HepG2 (cell line): ENCODE measurements at regions not wholly inside any gene's neighbourhood (a gene's known extent, or its start where the extent isn't known, plus 50 kb on each side); places are given as distances from the start of the nearest gene placed in this dataset.

Experiments
- ATAC-seq: fragments of 200-7000 bp; cut with Tn5 transposase; 3 replicates; pipeline ENCODE4 v1.9.1; 2020; ENCODE audit warnings: mild to moderate bottlenecking, moderate library complexity
- BruUV-seq: library from RNA; stranded (reverse); fragments of 400-500 nt; replicated peaks from 2 replicates; lab custom pipeline; 2021; lab: Mats Ljungman, UMichigan
- CTCF ChIA-PET: fragments of 300-600 bp; formaldehyde crosslinking; extraction: SDS; loops from one replicate; lab custom pipeline; 2021; ENCODE audit warnings: low total read pairs, inconsistent platforms, low intra/inter-chr PET ratio; lab: Yijun Ruan, JAX
- POLR2A ChIA-PET: fragments of 350-600 bp; sonication (Branson Sonifier 250); formaldehyde crosslinking; loops from one replicate; lab custom pipeline; 2020; ENCODE audit warnings: antibody characterized with exemption, inconsistent platforms; lab: Yijun Ruan, JAX
- DNase-seq: peaks from one replicate; pipeline ENCODE4 v3.0.0-alpha.2; 2015; ENCODE audit warnings: low spot score
- FAIRE-seq: peaks from 3 replicates; lab custom pipeline; 2011; peaks lifted over from hg19 to GRCh38; lab: Jason Lieb, UNC
- H2AFZ ChIP-seq: one replicate; pipeline ENCODE4 v1.6.1; 2011; ENCODE audit warnings: low read length, inconsistent platforms
- H3K27ac ChIP-seq: fragments of 300-600 bp; 3 replicates; pipeline ENCODE4 v1.8.0; 2011; ENCODE audit warnings: mixed run types, mild to moderate bottlenecking, mixed read lengths, low read length, inconsistent platforms; ENCODE audit not compliant: insufficient read depth; ENCODE audit errors: extremely low read length
- H3K27me3 ChIP-seq, 2 experiments: fragments of 200-600 bp in 1 of 2; 2 replicates in 1 of 2; 3 replicates in 1 of 2; pipeline versions ENCODE4 v1.6.0 to v1.8.0; 2011; ENCODE audit warnings: low read length in 2 of 2, mild to moderate bottlenecking in 2 of 2, moderate library complexity in 2 of 2, inconsistent platforms in 1 of 2; ENCODE audit not compliant: insufficient read depth in 2 of 2, control insufficient read depth in 1 of 2
- H3K36me3 ChIP-seq, 2 experiments: fragments of 200-600 bp in 1 of 2; replicated peaks in 1 of 2; 2 replicates in 1 of 2; 3 replicates in 1 of 2; pipeline versions ENCODE4 v1.5.1 to v1.8.0; 2011; ENCODE audit warnings: low read length in 2 of 2, inconsistent platforms in 1 of 2; ENCODE audit not compliant: insufficient read depth in 2 of 2, control insufficient read depth in 1 of 2
- H3K4me1 ChIP-seq: 2 replicates; pipeline ENCODE4 v1.5.1; 2012; ENCODE audit warnings: low read length, inconsistent platforms; ENCODE audit not compliant: insufficient read depth
- H3K4me2 ChIP-seq: 2 replicates; pipeline ENCODE4 v1.6.0; 2011; ENCODE audit warnings: low read depth, low read length, inconsistent platforms
- H3K4me3 ChIP-seq, 3 experiments: fragments of 200-600 bp in 1 of 3; sonication (generic), shearing (Covaris generic) in 1 of 3; replicated peaks in 1 of 3; 2 replicates each; pipeline ENCODE4 v1.5.1; 2011 to 2016; ENCODE audit warnings: low read length in 3 of 3, inconsistent platforms in 2 of 3, low read depth in 2 of 3, mild to moderate bottlenecking in 2 of 3, control low read depth in 1 of 3, mixed read lengths in 1 of 3; ENCODE audit not compliant: insufficient read depth in 1 of 3
- H3K79me2 ChIP-seq: one replicate; pipeline ENCODE4 v1.6.1; 2011; ENCODE audit warnings: low read length, inconsistent platforms; ENCODE audit not compliant: insufficient read depth
- H3K9ac ChIP-seq: 2 replicates; pipeline ENCODE4 v1.6.0; 2011; ENCODE audit warnings: mild to moderate bottlenecking, low read depth, low read length, inconsistent platforms; ENCODE audit not compliant: insufficient read depth
- H3K9me3 ChIP-seq: 2 replicates; pipeline ENCODE4 v1.5.1; 2012; ENCODE audit warnings: mild to moderate bottlenecking, low read length
- H4K20me1 ChIP-seq: 2 replicates; pipeline ENCODE4 v1.6.0; 2011; ENCODE audit warnings: inconsistent platforms, mild to moderate bottlenecking, low read length, moderate library complexity; ENCODE audit not compliant: insufficient read depth
- FOXK2 ChIP-seq: fragments of 450-650 bp; IDR thresholded peaks from 2 replicates; pipeline ENCODE4 v1.6.1; 2016
- NR3C1 ChIP-seq: sonication (generic); formaldehyde crosslinking; IDR thresholded peaks from 2 replicates; pipeline ENCODE4 v1.4.0; 2020; ENCODE audit warnings: missing genetic modification reagents
- SSRP1 ChIP-seq: IDR thresholded peaks from 2 replicates; pipeline ENCODE4 v1.6.1; 2016; ENCODE audit warnings: control low read depth
- ZKSCAN8 ChIP-seq: IDR thresholded peaks from 2 replicates; pipeline ENCODE4 v1.6.1; 2016; ENCODE audit warnings: borderline replicate concordance, missing genetic modification reagents, missing compliant biosample characterization
- ZNF225 ChIP-seq: sonication (generic); formaldehyde crosslinking; IDR thresholded peaks from 2 replicates; pipeline ENCODE4 v1.4.0; 2020; ENCODE audit warnings: mild to moderate bottlenecking, missing genetic modification reagents
- ZNF577 ChIP-seq: sonication (generic); formaldehyde crosslinking; IDR thresholded peaks from 2 replicates; pipeline ENCODE4 v1.4.0; 2020; ENCODE audit warnings: mild to moderate bottlenecking, low read depth, missing genetic modification reagents, borderline replicate concordance
- WGBS: methylation state at CpG from one replicate; pipeline ENCODE4 v1.1.6; 2017; ENCODE audit warnings: low lambda C conversion rate; 5-methylcytosine and 5-hydroxymethylcytosine counted together
- in situ Hi-C: cut with HindIII; loops from 2 replicates; pipeline ENCODE4 v1.10.0; 2017; ENCODE audit warnings: low pct_unique_long_range_greater_than_20kb; ENCODE audit not compliant: extremely low pct_ligation_motif_present
- intact Hi-C: fragments of 100-400 bp; cut with micrococcal nuclease; formaldehyde crosslinking; loops from one replicate; pipeline ENCODE4 v1.10.0; 2022; ENCODE audit not compliant: unreplicated experiment
- TF ChIP-seq, protein P1 (sequence below): sonication (generic); formaldehyde crosslinking; IDR thresholded peaks from 2 replicates; pipeline ENCODE4 v1.5.1; 2020; ENCODE audit warnings: missing genetic modification reagents, mild to moderate bottlenecking, borderline replicate concordance
- TF ChIP-seq, protein P2 (sequence below): sonication (generic); formaldehyde crosslinking; IDR thresholded peaks from 2 replicates; pipeline ENCODE4 v1.5.0; 2020; ENCODE audit warnings: missing genetic modification reagents

DNA sequence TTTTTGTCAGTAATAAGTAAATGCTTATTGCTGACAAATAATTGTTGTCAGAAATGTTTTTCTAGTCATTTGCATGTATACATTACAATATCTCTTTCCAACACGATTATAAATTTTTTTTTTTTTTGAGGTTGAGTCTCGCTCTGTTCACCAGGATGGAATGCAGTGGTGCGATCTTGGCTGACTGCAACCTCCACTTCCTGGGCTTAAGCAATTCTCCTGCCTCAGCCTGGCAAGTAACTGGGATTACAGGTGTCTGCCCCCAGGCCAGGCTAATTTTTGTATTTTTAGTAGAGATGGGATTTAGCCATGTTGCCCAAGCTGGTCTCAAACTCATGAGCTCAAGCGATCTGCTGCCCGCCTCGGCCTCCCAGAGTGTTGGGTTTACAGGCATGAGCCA, 72.0 kb upstream of the ATF3 start (continued):
- TF ChIP-seq ZNF577 (CRISPR knock-in tag) (no peak), ZKSCAN8 (no peak), NR3C1 (no peak), ZNF225 (no peak)
- TF ChIP-seq, protein P1, sequence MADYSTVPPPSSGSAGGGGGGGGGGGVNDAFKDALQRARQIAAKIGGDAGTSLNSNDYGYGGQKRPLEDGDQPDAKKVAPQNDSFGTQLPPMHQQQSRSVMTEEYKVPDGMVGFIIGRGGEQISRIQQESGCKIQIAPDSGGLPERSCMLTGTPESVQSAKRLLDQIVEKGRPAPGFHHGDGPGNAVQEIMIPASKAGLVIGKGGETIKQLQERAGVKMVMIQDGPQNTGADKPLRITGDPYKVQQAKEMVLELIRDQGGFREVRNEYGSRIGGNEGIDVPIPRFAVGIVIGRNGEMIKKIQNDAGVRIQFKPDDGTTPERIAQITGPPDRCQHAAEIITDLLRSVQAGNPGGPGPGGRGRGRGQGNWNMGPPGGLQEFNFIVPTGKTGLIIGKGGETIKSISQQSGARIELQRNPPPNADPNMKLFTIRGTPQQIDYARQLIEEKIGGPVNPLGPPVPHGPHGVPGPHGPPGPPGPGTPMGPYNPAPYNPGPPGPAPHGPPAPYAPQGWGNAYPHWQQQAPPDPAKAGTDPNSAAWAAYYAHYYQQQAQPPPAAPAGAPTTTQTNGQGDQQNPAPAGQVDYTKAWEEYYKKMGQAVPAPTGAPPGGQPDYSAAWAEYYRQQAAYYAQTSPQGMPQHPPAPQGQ (CRISPR knock-in tag), result no peak

DNA sequence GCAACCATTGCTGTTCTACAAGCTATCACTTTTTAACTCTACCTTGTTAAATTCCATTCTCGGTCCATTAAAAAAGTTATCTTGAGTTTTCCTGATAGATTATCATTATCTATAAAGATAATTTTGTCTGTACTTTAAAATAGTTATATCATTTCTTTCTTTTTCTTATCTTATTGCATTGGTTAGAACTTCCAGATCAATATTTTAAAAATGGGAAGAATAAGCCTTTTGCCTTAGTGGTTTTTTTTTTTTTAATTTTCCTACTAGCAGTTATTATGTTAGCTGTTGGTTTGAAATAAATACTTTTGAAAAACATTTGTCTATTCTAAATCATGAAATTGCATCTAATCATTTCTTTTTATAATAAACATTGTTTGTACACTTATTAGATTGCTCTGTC, 71.0 kb upstream of the ATF3 start:
- no peak for ATAC-seq
- Histone ChIP-seq H3K36me3 (no peaks in the 10 kb centered on the region), H4K20me1 (no peaks in the 10 kb centered on the region), H3K79me2 (no peaks in the 10 kb centered on the region), H3K9ac (no peak overlapping the region), H3K4me3 (no peak overlapping the region), H3K27me3 (no peaks in the 10 kb centered on the region; a peak in 1 of 5 replicates), H2AFZ (no peak overlapping the region), H3K4me1 (no peaks in the 10 kb centered on the region), H3K4me2 (no peak overlapping the region), H3K9me3 (peaks cover 15% of the 10 kb centered on the region), H3K27ac (no peak overlapping the region)
- CTCF ChIA-PET, result no interaction called here
- WGBS, result 0% methylated on average over 1 of the region's 1 CpG
- intact Hi-C loops (no loop called here), in situ Hi-C loops (no loop called here)
- POLR2A ChIA-PET, result no interaction called here
- no peak for FAIRE-seq
- no TSS peak for BruUV-seq
- TF ChIP-seq SSRP1 (CRISPR knock-in tag) (no peak), FOXK2 (no peak)
- TF ChIP-seq, protein P2, sequence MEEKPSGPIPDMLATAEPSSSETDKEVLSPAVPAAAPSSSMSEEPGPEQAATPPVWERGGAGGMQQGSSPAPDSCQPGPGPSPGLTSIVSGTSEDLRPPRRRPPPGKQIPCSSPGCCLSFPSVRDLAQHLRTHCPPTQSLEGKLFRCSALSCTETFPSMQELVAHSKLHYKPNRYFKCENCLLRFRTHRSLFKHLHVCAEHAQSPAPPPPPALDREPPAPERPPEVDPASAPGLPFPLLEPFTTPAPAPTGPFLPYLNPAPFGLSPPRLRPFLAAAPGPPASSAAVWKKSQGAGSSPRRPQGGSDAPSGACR (CRISPR knock-in tag), result no peak
- DNase-seq, result no peak
